ENCODE measurements at regions not wholly inside any gene's neighbourhood (a gene's known extent, or its start where the extent isn't known, plus 50 kb on each side); places are given as distances from the start of the nearest gene placed in this dataset.

GRCh38 chr3:30112902-30113484 is 493.4 kb upstream of the TGFBR2 start:
- H3K79me2 ChIP-seq (ENCODE audit: control insufficient read depth in 1 of 2, insufficient read depth in 2 of 2, low read length in 2 of 2): no peaks in the 10 kb centered on the region
- no peaks in the 10 kb centered on the region; a peak in 1 of 7 replicates for H3K4me1 ChIP-seq (replicated peaks in 1 of 4; ENCODE audit: control insufficient read depth in 3 of 4, insufficient read depth in 4 of 4, low read length in 3 of 4)
- 76% methylated on average over 1 of the region's 1 CpG; no CpG with 5 or more reads in 1 of the 2 experiments for WGBS, 2 experiments (ENCODE audit: extremely low coverage in 1 of 2, insufficient coverage in 1 of 2, insufficient read length in 1 of 2, insufficient replicate concordance in 2 of 2, low coverage in 1 of 2, low lambda C conversion rate in 2 of 2, missing lambda C conversion rate in 1 of 2)
- no peak overlapping the region for H2AFZ ChIP-seq (ENCODE audit: low read length)
- no peak overlapping the region for H4K91ac ChIP-seq (replicated peaks; ENCODE audit: insufficient read length, low read length)
- H3K23ac ChIP-seq (ENCODE audit: insufficient read length): no peak overlapping the region
- H3K18ac ChIP-seq (ENCODE audit: extremely low read depth, low read length): no peak overlapping the region
- H4K8ac ChIP-seq (ENCODE audit: extremely low read depth, insufficient read depth, low read length): no peak overlapping the region
- TF ChIP-seq CHD2 (IDR thresholded peaks at IDR 0.05; ENCODE audit: low read length) (no peak), RAD21 (IDR thresholded peaks at IDR 0.05 in 1 of 2, conservative IDR thresholded peaks at IDR 0.05 in 1 of 2; ENCODE audit: low read depth in 2 of 2, low read length in 2 of 2) (peak in 1 of 2 experiments; percentile 63), MAFK (IDR thresholded peaks at IDR 0.05; ENCODE audit: low read depth, low read length) (no peak)
- TF ChIP-seq, protein P1, sequence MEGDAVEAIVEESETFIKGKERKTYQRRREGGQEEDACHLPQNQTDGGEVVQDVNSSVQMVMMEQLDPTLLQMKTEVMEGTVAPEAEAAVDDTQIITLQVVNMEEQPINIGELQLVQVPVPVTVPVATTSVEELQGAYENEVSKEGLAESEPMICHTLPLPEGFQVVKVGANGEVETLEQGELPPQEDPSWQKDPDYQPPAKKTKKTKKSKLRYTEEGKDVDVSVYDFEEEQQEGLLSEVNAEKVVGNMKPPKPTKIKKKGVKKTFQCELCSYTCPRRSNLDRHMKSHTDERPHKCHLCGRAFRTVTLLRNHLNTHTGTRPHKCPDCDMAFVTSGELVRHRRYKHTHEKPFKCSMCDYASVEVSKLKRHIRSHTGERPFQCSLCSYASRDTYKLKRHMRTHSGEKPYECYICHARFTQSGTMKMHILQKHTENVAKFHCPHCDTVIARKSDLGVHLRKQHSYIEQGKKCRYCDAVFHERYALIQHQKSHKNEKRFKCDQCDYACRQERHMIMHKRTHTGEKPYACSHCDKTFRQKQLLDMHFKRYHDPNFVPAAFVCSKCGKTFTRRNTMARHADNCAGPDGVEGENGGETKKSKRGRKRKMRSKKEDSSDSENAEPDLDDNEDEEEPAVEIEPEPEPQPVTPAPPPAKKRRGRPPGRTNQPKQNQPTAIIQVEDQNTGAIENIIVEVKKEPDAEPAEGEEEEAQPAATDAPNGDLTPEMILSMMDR (IDR thresholded peaks at IDR 0.05; ENCODE audit: control extremely low read depth in 1 of 3, insufficient read depth in 1 of 3, low read depth in 1 of 3, low read length in 3 of 3): peak in 2 of 3 experiments; percentile 31 to 36; a peak in 2 of 4 replicates
- no peaks in the 10 kb centered on the region for H3K9me3 ChIP-seq (ENCODE audit: insufficient read depth in 2 of 2, low read depth in 1 of 2, low read length in 1 of 2)
- no peak overlapping the region for H3K4ac ChIP-seq (replicated peaks; ENCODE audit: insufficient read length, low read depth, low read length)
- no peak overlapping the region for H2AK5ac ChIP-seq (ENCODE audit: low read depth, low read length)
- H3K27me3 ChIP-seq (replicated peaks in 1 of 4; ENCODE audit: control insufficient read depth in 3 of 4, extremely low read depth in 1 of 4, insufficient read depth in 3 of 4, low read length in 3 of 4): no peaks in the 10 kb centered on the region
- H3K4me3 ChIP-seq (ENCODE audit: extremely low read depth in 1 of 4, insufficient read depth in 2 of 4, low read depth in 3 of 4, low read length in 4 of 4): no peak overlapping the region
- no peak overlapping the region for H3K56ac ChIP-seq (replicated peaks; ENCODE audit: insufficient read length, low read depth, low read length)
- POLR2A ChIA-PET (ENCODE audit: partially characterized antibody): no interaction called here
- FAIRE-seq (no peak), DNase-seq (ENCODE audit: low read depth in 1 of 2, low spot score in 2 of 2) (no peak)
- no peak overlapping the region for H2BK120ac ChIP-seq (replicated peaks; ENCODE audit: low read depth, low read length)
- no peak overlapping the region for H3K27ac ChIP-seq (ENCODE audit: low read depth, low read length)
- no peak overlapping the region for H2BK12ac ChIP-seq (ENCODE audit: low read depth, low read length)
- H3K79me1 ChIP-seq (ENCODE audit: low read depth, low read length): no peaks in the 10 kb centered on the region
- CTCF ChIA-PET (ENCODE audit: partially characterized antibody): interaction anchor here (0.6 to 4.7 kb wide), 10 partner anchors 12 to 639 kb away, joined by 3 to 32 read pairs (median 4); no protein-coding TSS in a partner anchor
- H2BK20ac ChIP-seq (ENCODE audit: low read length): no peak overlapping the region
- no peak overlapping the region for H3K14ac ChIP-seq (ENCODE audit: insufficient read length)
- H2BK5ac ChIP-seq (ENCODE audit: low read depth, low read length): no peak overlapping the region
- no peak overlapping the region for H3K9ac ChIP-seq (replicated peaks in 1 of 4; ENCODE audit: extremely low read depth in 1 of 4, low read depth in 3 of 4, low read length in 3 of 4)
- H3K36me3 ChIP-seq (ENCODE audit: control insufficient read depth in 2 of 4, insufficient read depth in 4 of 4, low read length in 3 of 4): no peaks in the 10 kb centered on the region
- H4K5ac ChIP-seq (ENCODE audit: insufficient read length, low read depth, low read length): no peak overlapping the region
- no peak overlapping the region for H2BK15ac ChIP-seq (ENCODE audit: low read length)
- H3K23me2 ChIP-seq (ENCODE audit: low read depth, low read length): 0 out of 2 replicates have a peak, but pooled peaks cover 2% of the 10 kb centered on the region
- no peak overlapping the region for H3K4me2 ChIP-seq (ENCODE audit: insufficient read depth in 1 of 2, low read depth in 2 of 2, low read length in 2 of 2)
- no peaks in the 10 kb centered on the region for H4K20me1 ChIP-seq (replicated peaks in 1 of 2; ENCODE audit: control insufficient read depth in 1 of 2, insufficient read depth in 2 of 2, low read length in 2 of 2)
